Breast epithelium (tissue), 4 donors: ENCODE measurements at regions not wholly inside any gene's neighbourhood (a gene's known extent, or its start where the extent isn't known, plus 50 kb on each side); places are given as distances from the start of the nearest gene placed in this dataset.

ENCODE experiments used
- DNase-seq, 2 donors: peaks; one replicate each; pipeline ENCODE4 v3.0.0-alpha.2; 2019; ENCODE audit warnings: low spot score in 2 of 2
- H3K27ac ChIP-seq, 2 donors: fragments of 200-600 bp; sonication (generic) in 1 of 2; one replicate each; pipeline ENCODE4 v1.5.1; 2016 to 2019; ENCODE audit warnings: mild to moderate bottlenecking in 1 of 2
- H3K27me3 ChIP-seq, 2 donors: fragments of 200-600 bp; sonication (generic) in 1 of 2; one replicate each; pipeline versions ENCODE4 v1.5.1 to v1.6.0; 2017 to 2019; ENCODE audit warnings: control low read depth in 1 of 2, mild to moderate bottlenecking in 1 of 2
- H3K36me3 ChIP-seq: fragments of 200-600 bp; one replicate; pipeline ENCODE4 v1.5.1; 2019
- H3K4me1 ChIP-seq, 2 donors: fragments of 200-600 bp; sonication (generic); one replicate each; pipeline ENCODE4 v1.5.1; 2016 to 2019; ENCODE audit warnings: control low read depth in 1 of 2
- H3K4me3 ChIP-seq, 3 donors: fragments of 200-600 bp; sonication (generic); 1 replicate in 2 of 3; 2 replicates in 1 of 3; pipeline ENCODE4 v1.5.1; 2016 to 2019; ENCODE audit warnings: mild to moderate bottlenecking in 3 of 3, moderate library complexity in 2 of 3
- H3K9me3 ChIP-seq, 2 donors: fragments of 200-600 bp; sonication (generic) in 1 of 2; one replicate each; pipeline ENCODE4 v1.5.1; 2016 to 2019; ENCODE audit warnings: control low read depth in 1 of 2
- CTCF ChIP-seq, 3 donors: fragments of 450-650 bp; IDR thresholded peaks; one replicate each; pipeline ENCODE4 v1.5.1; 2016 to 2017; ENCODE audit warnings: antibody characterized with exemption in 3 of 3, mild to moderate bottlenecking in 3 of 3, moderate library complexity in 3 of 3
- POLR2A ChIP-seq: fragments of 450-650 bp; IDR thresholded peaks from one replicate; pipeline ENCODE4 v1.6.1; 2016; ENCODE audit warnings: antibody characterized with exemption, mild to moderate bottlenecking, moderate library complexity
- POLR2AphosphoS5 ChIP-seq, 3 donors: sonication (generic); formaldehyde crosslinking; IDR thresholded peaks; one replicate each; pipeline ENCODE4 v1.6.1; 2017; ENCODE audit warnings: antibody characterized with exemption in 3 of 3
- intact Hi-C: fragments of 100-400 bp; cut with DNase I; formaldehyde crosslinking; loops from one replicate; pipeline ENCODE4 v1.15.1; 2023; ENCODE audit warnings: low total_unique reads

GRCh38 chr5:24819841-24820240, 175.1 kb upstream of the CDH10 start:
- Histone ChIP-seq H3K4me1 (no peaks in the 10 kb centered on the region), H3K27ac (no peak overlapping the region), H3K9me3 (no peaks in the 10 kb centered on the region), H3K4me3 (no peak overlapping the region), H3K27me3 (no peaks in the 10 kb centered on the region), H3K36me3 (no peaks in the 10 kb centered on the region)
- DNase-seq, result no peak
- TF ChIP-seq POLR2A, result no peak
- TF ChIP-seq CTCF (IDR thresholded peaks at IDR 0.05), result no peak
- TF ChIP-seq POLR2AphosphoS5 (IDR thresholded peaks at IDR 0.05), result no peak
- intact Hi-C loops, result loop anchor here (5.0 kb wide), 1 partner anchor 118 kb away; no protein-coding TSS in a partner anchor

GRCh38 chr5:24817966-24818365, 173.2 kb upstream of the CDH10 start:
- H3K27me3 ChIP-seq, result no peaks in the 10 kb centered on the region
- TF ChIP-seq CTCF (IDR thresholded peaks at IDR 0.05) (no peak), POLR2A (no peak), POLR2AphosphoS5 (IDR thresholded peaks at IDR 0.05) (no peak)

GRCh38 chr5:24816206-24816605, 171.4 kb upstream of the CDH10 start:
- H3K36me3 ChIP-seq, result no peaks in the 10 kb centered on the region
- intact Hi-C loops, result loop anchor here (5.0 kb wide), 1 partner anchor 114 kb away; no protein-coding TSS in a partner anchor
- H3K4me3 ChIP-seq, result no peak overlapping the region
- no peaks in the 10 kb centered on the region for H3K9me3 ChIP-seq
- H3K27ac ChIP-seq, result no peak overlapping the region
- DNase-seq, result no peak
- no peaks in the 10 kb centered on the region for H3K27me3 ChIP-seq
- H3K4me1 ChIP-seq, result no peaks in the 10 kb centered on the region
- TF ChIP-seq POLR2AphosphoS5 (IDR thresholded peaks at IDR 0.05) (no peak), CTCF (IDR thresholded peaks at IDR 0.05) (no peak), POLR2A (no peak)

More at GRCh38 chr5:24817966-24818365, 173.2 kb upstream of the CDH10 start:
- intact Hi-C loops, result loop anchor here (5.0 kb wide), 1 partner anchor 116 kb away; no protein-coding TSS in a partner anchor
- DNase-seq, result no peak
- Histone ChIP-seq H3K4me3 (no peak overlapping the region), H3K27ac (no peak overlapping the region), H3K36me3 (no peaks in the 10 kb centered on the region), H3K4me1 (no peaks in the 10 kb centered on the region), H3K9me3 (no peaks in the 10 kb centered on the region)

- DNase-seq, result no peak
- Histone ChIP-seq H3K27ac (no peak overlapping the region), H3K4me3 (no peak overlapping the region), H3K4me1 (no peaks in the 10 kb centered on the region), H3K27me3 (no peaks in the 10 kb centered on the region), H3K36me3 (no peaks in the 10 kb centered on the region), H3K9me3 (no peaks in the 10 kb centered on the region)
- intact Hi-C loops, result no loop called here
- no peak for TF ChIP-seq POLR2AphosphoS5 (IDR thresholded peaks at IDR 0.05)
- no peak for TF ChIP-seq POLR2A
- TF ChIP-seq CTCF (IDR thresholded peaks at IDR 0.05), result no peak
Observed at GRCh38 chr5:24805230-24805629, 160.5 kb upstream of the CDH10 start.

- no peaks in the 10 kb centered on the region for H3K27me3 ChIP-seq
- TF ChIP-seq POLR2AphosphoS5 (IDR thresholded peaks at IDR 0.05) (no peak), CTCF (IDR thresholded peaks at IDR 0.05) (no peak), POLR2A (no peak)
- intact Hi-C loops, result loop anchor here (1.0 kb wide), 1 partner anchor 13 kb away; no protein-coding TSS in a partner anchor
- no peak overlapping the region for H3K27ac ChIP-seq
- H3K36me3 ChIP-seq, result no peaks in the 10 kb centered on the region
- DNase-seq, result no peak
- no peaks in the 10 kb centered on the region for H3K4me1 ChIP-seq
- no peaks in the 10 kb centered on the region for H3K9me3 ChIP-seq
- H3K4me3 ChIP-seq, result no peak overlapping the region
Observed at GRCh38 chr5:24804221-24804681, 159.5 kb upstream of the CDH10 start.
